ENCODE measurements at regions not wholly inside any gene's neighbourhood (a gene's known extent, or its start where the extent isn't known, plus 50 kb on each side); places are given as distances from the start of the nearest gene placed in this dataset.

GRCh38 chr18:66949419-66949818 lies 345.5 kb upstream of the CDH19 start:
- ChIA-PET CTCF (no interaction called here), POLR2A (no interaction called here)
- DNase-seq (ENCODE audit: low read depth, low spot score): no peak
- H3K4me3 ChIP-seq (ENCODE audit: low read depth, low read length): no peak overlapping the region
- TF ChIP-seq CTCF (IDR thresholded peaks at IDR 0.05; ENCODE audit: insufficient read depth, low read length, missing control alignments): no peak

DNA sequence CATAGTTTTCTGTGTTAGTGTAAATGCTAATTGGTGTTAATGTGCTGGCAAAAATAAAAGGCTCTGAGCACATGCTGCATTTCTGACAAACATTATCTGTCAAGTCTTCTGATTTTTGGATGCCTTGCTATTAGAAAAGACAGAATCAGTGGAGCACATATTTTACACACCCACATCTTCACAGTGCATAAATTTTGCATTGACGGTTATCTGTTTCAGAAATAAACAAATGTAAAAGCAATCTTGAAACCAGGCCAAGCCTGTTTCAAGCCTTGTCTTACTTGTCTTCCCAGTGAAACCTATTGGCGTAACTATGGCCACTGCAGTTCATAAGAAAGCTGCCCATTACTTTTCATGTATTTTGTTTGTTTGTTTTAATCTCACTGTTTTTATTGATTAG lies 333.7 kb upstream of the CDH19 start:
- TF ChIP-seq CTCF (IDR thresholded peaks at IDR 0.05; ENCODE audit: insufficient read depth, low read length, missing control alignments): no peak
- POLR2A ChIA-PET: no interaction called here
- no peak overlapping the region for H3K4me3 ChIP-seq (ENCODE audit: low read depth, low read length)
- no peak for DNase-seq (ENCODE audit: low read depth, low spot score)
- CTCF ChIA-PET: no interaction called here

GRCh38 chr18:66931010-66931409 lies 327.1 kb upstream of the CDH19 start:
- H3K4me3 ChIP-seq (ENCODE audit: low read depth, low read length): no peak overlapping the region
- TF ChIP-seq CTCF (IDR thresholded peaks at IDR 0.05; ENCODE audit: insufficient read depth, low read length, missing control alignments): no peak
- CTCF ChIA-PET: no interaction called here
- DNase-seq (ENCODE audit: low read depth, low spot score): no peak
- POLR2A ChIA-PET: no interaction called here

GRCh38 chr18:66916834-66917233 lies 312.9 kb upstream of the CDH19 start:
- H3K4me3 ChIP-seq (ENCODE audit: low read depth, low read length): no peak overlapping the region
- POLR2A ChIA-PET: no interaction called here
- no peak for DNase-seq (ENCODE audit: low read depth, low spot score)
- CTCF ChIA-PET: no interaction called here
- no peak for TF ChIP-seq CTCF (IDR thresholded peaks at IDR 0.05; ENCODE audit: insufficient read depth, low read length, missing control alignments)

DNA sequence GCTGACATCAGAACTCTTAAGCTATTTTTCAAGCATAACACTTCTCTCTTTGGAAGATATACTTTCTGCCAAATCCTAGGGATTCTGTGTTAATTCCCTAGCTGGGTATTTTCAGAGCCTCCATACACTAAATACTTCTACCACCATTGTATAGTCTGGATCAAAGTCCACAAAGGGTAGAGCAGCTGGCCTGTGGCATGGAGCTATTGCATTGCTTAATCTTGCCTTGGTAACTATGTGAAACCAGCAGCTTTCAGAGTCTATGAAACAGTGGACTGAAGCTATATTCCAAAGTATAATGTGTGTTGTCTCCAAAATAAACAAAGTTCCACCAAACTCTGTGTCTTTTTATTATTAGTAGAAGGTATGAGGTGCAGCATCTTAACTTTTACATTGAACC lies 296.9 kb upstream of the CDH19 start:
- DNase-seq (ENCODE audit: low read depth, low spot score): no peak
- CTCF ChIA-PET: no interaction called here
- TF ChIP-seq CTCF (IDR thresholded peaks at IDR 0.05; ENCODE audit: insufficient read depth, low read length, missing control alignments): no peak
- no peak overlapping the region for H3K4me3 ChIP-seq (ENCODE audit: low read depth, low read length)
- POLR2A ChIA-PET: no interaction called here

DNA sequence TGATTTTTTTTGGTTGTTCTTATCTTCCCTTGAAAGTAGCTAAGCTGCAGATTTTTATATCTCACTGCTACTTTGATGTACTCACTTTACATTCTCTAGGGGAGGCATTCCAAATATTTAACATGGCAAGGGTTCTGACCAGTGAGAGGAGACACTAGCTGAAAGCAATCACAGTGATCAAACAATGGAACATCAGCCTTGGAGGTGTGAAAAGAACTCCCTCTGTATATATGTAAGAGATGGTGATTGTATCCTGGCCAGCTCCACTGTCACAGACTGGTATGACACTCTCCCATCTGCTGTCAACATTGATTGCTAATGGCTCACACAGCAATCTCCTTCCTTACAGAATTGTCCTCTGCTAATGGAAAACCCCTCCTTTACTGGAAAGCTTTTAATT lies 291.7 kb upstream of the CDH19 start:
- ChIA-PET POLR2A (no interaction called here), CTCF (no interaction called here)
- H3K4me3 ChIP-seq (ENCODE audit: low read depth, low read length): no peak overlapping the region
- no peak for TF ChIP-seq CTCF (IDR thresholded peaks at IDR 0.05; ENCODE audit: insufficient read depth, low read length, missing control alignments)
- DNase-seq (ENCODE audit: low read depth, low spot score): no peak
